ENCODE measurements at regions not wholly inside any gene's neighbourhood (a gene's known extent, or its start where the extent isn't known, plus 50 kb on each side); places are given as distances from the start of the nearest gene placed in this dataset.

DNA sequence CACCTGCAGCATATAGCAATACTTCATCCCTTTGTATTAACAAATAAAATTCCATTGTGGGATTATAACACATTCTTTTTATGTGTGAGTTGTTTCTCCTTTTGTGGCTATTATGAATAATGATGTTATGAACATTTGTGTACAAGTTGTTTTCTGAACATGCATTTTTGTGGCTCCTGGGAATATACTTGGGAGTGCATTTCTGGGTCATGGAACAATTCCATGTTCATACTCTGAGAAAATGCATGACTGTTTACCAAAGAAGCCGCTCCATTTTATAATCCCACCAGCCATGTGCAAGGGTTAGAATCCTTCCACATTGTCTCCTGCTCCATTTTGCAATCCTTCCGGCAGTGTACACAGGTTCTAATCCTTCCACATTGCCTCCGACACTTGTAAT, 713.8 kb downstream of the TBC1D22A start:
- intact Hi-C loops (cut with micrococcal nuclease) = no loop called here
- POLR2A ChIA-PET = no interaction called here
- no peaks in the 10 kb centered on the region for H3K79me2 ChIP-seq (ENCODE audit: insufficient read depth, low read length)

DNA sequence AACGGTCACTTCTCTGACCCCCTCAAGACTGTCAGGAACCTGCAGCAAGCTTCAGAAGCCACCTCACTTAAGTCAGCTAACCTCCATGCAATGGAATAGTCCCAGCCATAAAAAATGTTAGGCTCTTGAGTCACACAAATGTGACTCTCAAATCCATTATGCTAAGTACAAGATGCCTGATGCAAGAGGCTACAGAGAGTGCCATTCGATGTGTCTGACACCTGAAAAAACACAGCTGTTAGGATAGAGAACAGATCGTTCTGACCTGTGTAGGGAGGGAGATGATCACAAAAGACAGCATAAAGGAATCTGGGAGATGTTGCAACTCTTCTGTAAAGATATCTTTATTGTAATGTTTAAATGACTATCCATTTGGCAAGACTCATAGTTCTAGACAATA, 712.4 kb downstream of the TBC1D22A start:
- Histone ChIP-seq H3K4me3 (replicated peaks in 1 of 2; ENCODE audit: low read depth in 1 of 2, low read length in 2 of 2) (no peak overlapping the region), H4K20me1 (ENCODE audit: insufficient read depth) (no peaks in the 10 kb centered on the region), H3K9me3 (ENCODE audit: control insufficient read depth in 1 of 2, insufficient read depth in 1 of 2, low read depth in 1 of 2, low read length in 2 of 2) (no peaks in the 10 kb centered on the region), H3K79me2 (ENCODE audit: insufficient read depth, low read length) (no peaks in the 10 kb centered on the region), H3K9ac (ENCODE audit: low read length) (no peak overlapping the region), H3K27ac (ENCODE audit: low read depth, low read length) (no peak overlapping the region), H3K4me2 (ENCODE audit: low read length) (no peak overlapping the region), H3K36me3 (ENCODE audit: control insufficient read depth in 1 of 2, insufficient read depth in 2 of 2, low read length in 2 of 2) (no peaks in the 10 kb centered on the region), H2AFZ (ENCODE audit: low read depth, low read length, poor library complexity, severe bottlenecking) (no peak overlapping the region), H3K9me2 (ENCODE audit: insufficient read depth) (no peaks in the 10 kb centered on the region), H3K4me1 (ENCODE audit: control insufficient read depth in 1 of 2, insufficient read depth in 2 of 2, low read length in 2 of 2) (no peaks in the 10 kb centered on the region), H3K27me3 (ENCODE audit: insufficient read depth, low read length) (peaks cover 26% of the 10 kb centered on the region)
- intact Hi-C loops (cut with micrococcal nuclease) = no loop called here
- BruUV-seq (replicated peaks) = no TSS peak
- ATAC-seq (no peak), DNase-seq (ENCODE audit: low read depth, low spot score) (no peak)
- ChIA-PET CTCF (no interaction called here), RAD21 (ENCODE audit: low non-redundant PET in 1 of 2, low total read pairs in 2 of 2, uncharacterized antibody in 2 of 2, unreplicated experiment in 2 of 2) (no interaction called here), POLR2A (no interaction called here)
- TF ChIP-seq TCF7L2 (IDR thresholded peaks at IDR 0.05; ENCODE audit: borderline replicate concordance, extremely low read depth, insufficient read depth, insufficient read length) = no peak
- TF ChIP-seq ELF1 (IDR thresholded peaks at IDR 0.05; ENCODE audit: borderline replicate concordance, low read depth) = no peak
- TF ChIP-seq, protein P1, sequence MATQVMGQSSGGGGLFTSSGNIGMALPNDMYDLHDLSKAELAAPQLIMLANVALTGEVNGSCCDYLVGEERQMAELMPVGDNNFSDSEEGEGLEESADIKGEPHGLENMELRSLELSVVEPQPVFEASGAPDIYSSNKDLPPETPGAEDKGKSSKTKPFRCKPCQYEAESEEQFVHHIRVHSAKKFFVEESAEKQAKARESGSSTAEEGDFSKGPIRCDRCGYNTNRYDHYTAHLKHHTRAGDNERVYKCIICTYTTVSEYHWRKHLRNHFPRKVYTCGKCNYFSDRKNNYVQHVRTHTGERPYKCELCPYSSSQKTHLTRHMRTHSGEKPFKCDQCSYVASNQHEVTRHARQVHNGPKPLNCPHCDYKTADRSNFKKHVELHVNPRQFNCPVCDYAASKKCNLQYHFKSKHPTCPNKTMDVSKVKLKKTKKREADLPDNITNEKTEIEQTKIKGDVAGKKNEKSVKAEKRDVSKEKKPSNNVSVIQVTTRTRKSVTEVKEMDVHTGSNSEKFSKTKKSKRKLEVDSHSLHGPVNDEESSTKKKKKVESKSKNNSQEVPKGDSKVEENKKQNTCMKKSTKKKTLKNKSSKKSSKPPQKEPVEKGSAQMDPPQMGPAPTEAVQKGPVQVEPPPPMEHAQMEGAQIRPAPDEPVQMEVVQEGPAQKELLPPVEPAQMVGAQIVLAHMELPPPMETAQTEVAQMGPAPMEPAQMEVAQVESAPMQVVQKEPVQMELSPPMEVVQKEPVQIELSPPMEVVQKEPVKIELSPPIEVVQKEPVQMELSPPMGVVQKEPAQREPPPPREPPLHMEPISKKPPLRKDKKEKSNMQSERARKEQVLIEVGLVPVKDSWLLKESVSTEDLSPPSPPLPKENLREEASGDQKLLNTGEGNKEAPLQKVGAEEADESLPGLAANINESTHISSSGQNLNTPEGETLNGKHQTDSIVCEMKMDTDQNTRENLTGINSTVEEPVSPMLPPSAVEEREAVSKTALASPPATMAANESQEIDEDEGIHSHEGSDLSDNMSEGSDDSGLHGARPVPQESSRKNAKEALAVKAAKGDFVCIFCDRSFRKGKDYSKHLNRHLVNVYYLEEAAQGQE (IDR thresholded peaks at IDR 0.05; ENCODE audit: low read depth) = no peak
- TF ChIP-seq YY1 (IDR thresholded peaks at IDR 0.05; ENCODE audit: extremely low read depth, insufficient replicate concordance, low read depth, low read length) = no peak
- no peak for TF ChIP-seq POLR2A (IDR thresholded peaks at IDR 0.05; ENCODE audit: borderline replicate concordance, extremely low read depth, insufficient read depth, insufficient read length)
- no peak for TF ChIP-seq CEBPB (IDR thresholded peaks at IDR 0.05; ENCODE audit: low read depth)
- no peak for TF ChIP-seq SP1 (IDR thresholded peaks at IDR 0.05; ENCODE audit: low read depth)
- TF ChIP-seq ZFX (IDR thresholded peaks at IDR 0.05) = no peak
- TF ChIP-seq FOSL1 (IDR thresholded peaks at IDR 0.05; ENCODE audit: low read depth) = no peak
- no peak for TF ChIP-seq POLR2AphosphoS5 (IDR thresholded peaks at IDR 0.05; ENCODE audit: low read depth, low read length)

More for the DNA sequence above, 713.8 kb downstream of the TBC1D22A start:
- no peaks in the 10 kb centered on the region for H3K4me1 ChIP-seq (ENCODE audit: control insufficient read depth in 1 of 2, insufficient read depth in 2 of 2, low read length in 2 of 2)
- ChIA-PET RAD21 (ENCODE audit: low non-redundant PET in 1 of 2, low total read pairs in 2 of 2, uncharacterized antibody in 2 of 2, unreplicated experiment in 2 of 2) (no interaction called here), CTCF (no interaction called here)
- H3K27me3 ChIP-seq (ENCODE audit: insufficient read depth, low read length) = peaks cover 26% of the 10 kb centered on the region
- no peaks in the 10 kb centered on the region for H4K20me1 ChIP-seq (ENCODE audit: insufficient read depth)
- no peak overlapping the region for H3K9ac ChIP-seq (ENCODE audit: low read length)
- H3K27ac ChIP-seq (ENCODE audit: low read depth, low read length) = no peak overlapping the region
- BruUV-seq (replicated peaks) = no TSS peak
- H3K9me2 ChIP-seq (ENCODE audit: insufficient read depth) = no peaks in the 10 kb centered on the region
- no peak for TF ChIP-seq SIN3A (IDR thresholded peaks at IDR 0.05; ENCODE audit: low read depth)
- no peak overlapping the region for H3K4me2 ChIP-seq (ENCODE audit: low read length)
- no peaks in the 10 kb centered on the region for H3K36me3 ChIP-seq (ENCODE audit: control insufficient read depth in 1 of 2, insufficient read depth in 2 of 2, low read length in 2 of 2)
- H3K9me3 ChIP-seq (ENCODE audit: control insufficient read depth in 1 of 2, insufficient read depth in 1 of 2, low read depth in 1 of 2, low read length in 2 of 2) = no peaks in the 10 kb centered on the region
- no peak for ATAC-seq
- DNase-seq (ENCODE audit: low read depth, low spot score) = no peak
- no peak overlapping the region for H3K4me3 ChIP-seq (replicated peaks in 1 of 2; ENCODE audit: low read depth in 1 of 2, low read length in 2 of 2)
- no peak overlapping the region for H2AFZ ChIP-seq (ENCODE audit: low read depth, low read length, poor library complexity, severe bottlenecking)
